ENCODE measurements at regions not wholly inside any gene's neighbourhood (a gene's known extent, or its start where the extent isn't known, plus 50 kb on each side); places are given as distances from the start of the nearest gene placed in this dataset.

- TF ChIP-seq CTCF (IDR thresholded peaks at IDR 0.05): no peak
- TF ChIP-seq POLR2A (IDR thresholded peaks at IDR 0.05): no peak
Measured at GRCh38 chr7:67786021-67786420, 789.4 kb downstream of the TYW1 start.
